Left ventricle myocardium inferior (tissue), 1 donor: ENCODE measurements at regions not wholly inside any gene's neighbourhood (a gene's known extent, or its start where the extent isn't known, plus 50 kb on each side); places are given as distances from the start of the nearest gene placed in this dataset.

Source experiments
- DNase-seq: peaks from one replicate; pipeline ENCODE4 v3.0.0-alpha.2; 2020
- H3K27ac ChIP-seq: fragments of 200-600 bp; replicated peaks from 2 replicates; pipeline ENCODE4 v1.8.0; 2021
- H3K27me3 ChIP-seq: fragments of 200-600 bp; 2 replicates; pipeline ENCODE4 v1.8.0; 2021; ENCODE audit warnings: low read depth
- H3K36me3 ChIP-seq: fragments of 200-600 bp; 2 replicates; pipeline ENCODE4 v1.8.0; 2021
- H3K4me1 ChIP-seq: fragments of 200-600 bp; 2 replicates; pipeline ENCODE4 v1.8.0; 2021
- H3K4me3 ChIP-seq: fragments of 200-600 bp; 2 replicates; pipeline ENCODE4 v1.8.0; 2021; ENCODE audit warnings: mild to moderate bottlenecking, moderate library complexity
- H3K9me3 ChIP-seq: fragments of 200-600 bp; replicated peaks from 2 replicates; pipeline ENCODE4 v1.8.0; 2021
- intact Hi-C: fragments of 100-400 bp; cut with micrococcal nuclease; formaldehyde crosslinking; loops from one replicate; pipeline ENCODE4 v1.11.0; 2022
- TF ChIP-seq, protein P1 (sequence below): fragments of 200-600 bp; IDR thresholded peaks from 2 replicates; pipeline ENCODE4 v1.8.0; 2021; ENCODE audit warnings: antibody characterized with exemption, mild to moderate bottlenecking, borderline replicate concordance
- donor health status: DM: no; HTN: yes; CAD: no; lungs with severe emphysema.

DNA sequence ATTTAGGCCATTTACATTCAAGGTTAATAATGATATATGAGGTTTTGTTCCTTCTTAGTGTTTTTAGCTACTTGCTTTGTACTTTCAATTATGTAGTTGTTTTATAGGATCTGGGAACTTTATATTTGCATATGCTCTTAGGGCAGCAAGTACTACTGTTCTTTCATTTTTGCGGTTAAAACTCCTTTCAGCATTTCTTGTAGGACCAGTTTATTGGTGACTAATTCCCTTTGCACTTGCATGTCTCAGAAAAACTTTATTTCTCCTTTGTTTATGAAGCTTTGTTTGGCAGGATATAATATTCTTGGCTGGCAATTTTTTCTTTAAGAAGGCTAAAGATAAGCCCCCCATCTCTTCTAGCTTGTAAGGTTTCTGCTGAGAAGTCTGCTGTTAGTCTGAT is 131.3 kb upstream of the CDH8 start:
- intact Hi-C loops, result no loop called here
- Histone ChIP-seq H3K27ac (no peak overlapping the region), H3K36me3 (no peaks in the 10 kb centered on the region), H3K4me3 (no peak overlapping the region), H3K9me3 (peaks cover 46% of the 10 kb centered on the region), H3K27me3 (no peaks in the 10 kb centered on the region), H3K4me1 (no peaks in the 10 kb centered on the region)
- TF ChIP-seq, protein P1, sequence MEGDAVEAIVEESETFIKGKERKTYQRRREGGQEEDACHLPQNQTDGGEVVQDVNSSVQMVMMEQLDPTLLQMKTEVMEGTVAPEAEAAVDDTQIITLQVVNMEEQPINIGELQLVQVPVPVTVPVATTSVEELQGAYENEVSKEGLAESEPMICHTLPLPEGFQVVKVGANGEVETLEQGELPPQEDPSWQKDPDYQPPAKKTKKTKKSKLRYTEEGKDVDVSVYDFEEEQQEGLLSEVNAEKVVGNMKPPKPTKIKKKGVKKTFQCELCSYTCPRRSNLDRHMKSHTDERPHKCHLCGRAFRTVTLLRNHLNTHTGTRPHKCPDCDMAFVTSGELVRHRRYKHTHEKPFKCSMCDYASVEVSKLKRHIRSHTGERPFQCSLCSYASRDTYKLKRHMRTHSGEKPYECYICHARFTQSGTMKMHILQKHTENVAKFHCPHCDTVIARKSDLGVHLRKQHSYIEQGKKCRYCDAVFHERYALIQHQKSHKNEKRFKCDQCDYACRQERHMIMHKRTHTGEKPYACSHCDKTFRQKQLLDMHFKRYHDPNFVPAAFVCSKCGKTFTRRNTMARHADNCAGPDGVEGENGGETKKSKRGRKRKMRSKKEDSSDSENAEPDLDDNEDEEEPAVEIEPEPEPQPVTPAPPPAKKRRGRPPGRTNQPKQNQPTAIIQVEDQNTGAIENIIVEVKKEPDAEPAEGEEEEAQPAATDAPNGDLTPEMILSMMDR, result no peak
- DNase-seq, result no peak

DNA sequence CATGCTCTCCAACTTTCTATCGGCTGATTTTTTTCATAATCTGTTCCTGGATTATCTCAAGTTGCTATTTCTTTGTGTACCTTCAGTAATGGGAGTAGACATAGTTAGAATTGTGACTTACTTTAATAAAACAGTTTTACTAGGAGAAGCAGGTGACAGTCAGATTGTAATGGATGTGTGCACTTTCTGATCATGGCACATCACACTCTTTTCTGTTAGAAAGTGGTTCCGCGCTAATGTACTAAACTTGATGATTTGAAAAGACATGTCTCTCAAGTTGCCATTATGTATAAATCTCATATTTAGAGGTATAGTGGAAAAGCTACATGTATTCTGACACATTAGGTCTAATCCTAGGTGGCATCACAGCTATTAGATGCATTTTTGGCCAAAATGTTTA is 121.3 kb upstream of the CDH8 start:
- Histone ChIP-seq H3K4me3 (no peak overlapping the region), H3K36me3 (no peaks in the 10 kb centered on the region), H3K27me3 (no peaks in the 10 kb centered on the region), H3K27ac (no peak overlapping the region), H3K9me3 (peaks cover 9% of the 10 kb centered on the region), H3K4me1 (no peaks in the 10 kb centered on the region)
- intact Hi-C loops, result no loop called here
- TF ChIP-seq, protein P1, result no peak
- no peak for DNase-seq

DNA sequence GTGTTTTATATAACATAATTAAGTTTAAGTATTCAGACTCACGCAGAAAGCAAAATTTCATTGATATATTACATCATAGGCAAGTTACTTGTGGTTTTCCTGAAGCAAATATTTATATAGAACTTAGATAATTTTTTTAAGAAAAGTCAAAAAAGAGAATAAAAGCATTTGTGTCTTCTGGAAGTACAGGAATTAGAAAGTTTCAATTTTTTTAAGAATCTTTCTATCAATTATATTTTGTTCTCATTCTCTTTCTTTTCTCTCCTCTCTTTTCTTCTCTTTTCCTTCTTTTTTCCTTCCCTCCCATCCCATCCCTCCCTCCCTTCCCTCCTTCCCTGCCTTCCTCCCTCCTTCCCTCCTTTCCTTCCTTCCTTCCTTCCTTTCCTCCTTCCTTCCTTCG is 120.7 kb upstream of the CDH8 start:
- H3K9me3 ChIP-seq, result peaks cover 4% of the 10 kb centered on the region
- H3K27ac ChIP-seq, result no peak overlapping the region
- no peaks in the 10 kb centered on the region for H3K36me3 ChIP-seq
- intact Hi-C loops, result no loop called here
- no peak overlapping the region for H3K4me3 ChIP-seq
- no peaks in the 10 kb centered on the region for H3K27me3 ChIP-seq
- no peak for DNase-seq
- H3K4me1 ChIP-seq, result no peaks in the 10 kb centered on the region
- TF ChIP-seq, protein P1, result no peak

DNA sequence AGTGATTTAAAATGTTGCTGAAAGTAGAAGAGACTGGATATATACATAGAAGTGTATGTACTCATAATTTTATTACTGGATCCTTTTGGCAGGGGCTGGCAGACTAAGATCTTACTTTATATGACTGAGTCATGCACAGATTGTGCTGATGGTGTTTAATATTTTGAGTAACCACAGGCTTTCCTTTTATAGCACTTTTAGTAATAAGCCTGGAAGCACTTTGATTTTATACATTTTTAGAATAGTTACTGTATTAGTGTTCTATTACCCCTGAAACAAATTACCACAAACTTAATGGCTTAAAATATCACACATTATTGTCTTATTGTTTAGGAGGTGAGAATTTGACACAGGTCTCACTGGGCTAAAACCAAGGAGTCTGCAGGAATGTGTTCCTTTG is 113.4 kb upstream of the CDH8 start:
- Histone ChIP-seq H3K36me3 (no peaks in the 10 kb centered on the region), H3K27me3 (no peaks in the 10 kb centered on the region), H3K9me3 (no peaks in the 10 kb centered on the region), H3K27ac (no peak overlapping the region), H3K4me1 (no peaks in the 10 kb centered on the region), H3K4me3 (no peak overlapping the region)
- intact Hi-C loops, result no loop called here
- TF ChIP-seq, protein P1, result no peak
- no peak for DNase-seq

DNA sequence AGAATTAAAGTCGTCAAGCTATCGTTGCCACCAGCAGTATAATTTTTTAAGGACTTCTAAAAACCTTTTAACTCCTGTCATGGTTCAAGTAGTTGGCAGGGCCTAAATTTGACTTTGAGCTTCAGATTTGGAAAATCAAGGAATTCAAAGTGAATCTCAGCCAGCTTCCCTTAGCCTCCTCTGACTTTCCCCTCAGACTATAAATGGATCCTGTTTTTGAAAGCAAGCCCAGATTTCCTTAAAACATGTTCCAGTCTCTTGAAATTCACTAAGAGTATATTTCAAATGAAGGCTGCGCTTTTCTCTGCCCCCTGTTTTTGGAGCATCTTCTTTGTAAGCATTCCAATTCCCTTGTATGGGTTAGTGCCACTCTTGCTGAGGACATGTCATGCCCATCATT is 101.8 kb upstream of the CDH8 start:
- Histone ChIP-seq H3K4me3 (no peak overlapping the region), H3K36me3 (no peaks in the 10 kb centered on the region), H3K27me3 (no peaks in the 10 kb centered on the region), H3K9me3 (peaks cover 17% of the 10 kb centered on the region), H3K4me1 (no peaks in the 10 kb centered on the region), H3K27ac (no peak overlapping the region)
- no peak for DNase-seq
- TF ChIP-seq, protein P1, result no peak
- intact Hi-C loops, result no loop called here

DNA sequence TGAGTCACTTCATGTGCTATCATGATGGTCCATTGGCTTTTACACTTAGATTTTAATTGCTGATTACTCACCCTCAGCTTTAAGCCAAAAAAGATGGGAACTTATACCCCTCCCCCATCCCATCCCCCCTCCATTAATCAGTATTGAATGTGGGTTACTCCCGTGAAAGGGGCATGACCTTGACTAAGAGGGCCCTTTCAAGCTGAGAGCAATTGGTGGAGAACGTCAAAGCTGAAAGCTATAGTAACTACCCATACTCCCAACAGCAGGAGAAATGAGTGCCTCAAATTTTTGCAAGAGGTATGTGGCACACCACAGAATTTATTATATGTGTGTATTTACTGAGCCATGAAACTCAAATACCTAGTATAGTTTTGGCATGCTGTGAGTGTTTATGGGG is 99.7 kb upstream of the CDH8 start:
- no peak for DNase-seq
- Histone ChIP-seq H3K4me1 (no peaks in the 10 kb centered on the region), H3K27ac (no peak overlapping the region), H3K36me3 (no peaks in the 10 kb centered on the region), H3K4me3 (no peak overlapping the region), H3K9me3 (peaks cover 17% of the 10 kb centered on the region), H3K27me3 (no peaks in the 10 kb centered on the region)
- TF ChIP-seq, protein P1, result no peak
- intact Hi-C loops, result no loop called here
